GM18511 (cell line): ENCODE measurements at regions not wholly inside any gene's neighbourhood (a gene's known extent, or its start where the extent isn't known, plus 50 kb on each side); places are given as distances from the start of the nearest gene placed in this dataset.

Source experiments
- ATAC-seq: cut with Tn5 transposase; IDR thresholded peaks from one replicate; pipeline ENCODE4 v1.9.1; 2021; ENCODE audit warnings: mild to moderate bottlenecking, moderate library complexity; ENCODE audit not compliant: unreplicated experiment

GRCh38 chr3:194218646-194219453 lies 82.9 kb downstream of the HES1 start:
- no peak for ATAC-seq

- no peak for ATAC-seq
These were observed 84.0 kb downstream of the HES1 start for GRCh38 chr3:194219826-194220410.

- ATAC-seq, result no peak
These were observed 85.0 kb downstream of the HES1 start for GRCh38 chr3:194220901-194221326.

GRCh38 chr3:194221336-194221735 lies 85.4 kb downstream of the HES1 start:
- ATAC-seq, result no peak

GRCh38 chr3:194223951-194224350 lies 88.0 kb downstream of the HES1 start:
- no peak for ATAC-seq

- ATAC-seq, result no peak
These were observed 88.8 kb downstream of the HES1 start for GRCh38 chr3:194224471-194225417.

- ATAC-seq, result no peak
These were observed 89.5 kb downstream of the HES1 start for GRCh38 chr3:194225418-194225812.

- no peak for ATAC-seq
These were observed 90.2 kb downstream of the HES1 start for GRCh38 chr3:194225988-194226663.

GRCh38 chr3:194231929-194232832 lies 96.2 kb downstream of the HES1 start:
- ATAC-seq, result no peak

GRCh38 chr3:194233150-194233549 lies 97.2 kb downstream of the HES1 start:
- ATAC-seq, result no peak

GRCh38 chr3:194235160-194235559 lies 99.2 kb downstream of the HES1 start:
- no peak for ATAC-seq

GRCh38 chr3:194237110-194237509 lies 101.2 kb downstream of the HES1 start:
- no peak for ATAC-seq

GRCh38 chr3:194240766-194241165 lies 104.8 kb downstream of the HES1 start:
- ATAC-seq, result no peak

- ATAC-seq, result no peak
These were observed 107.4 kb downstream of the HES1 start for GRCh38 chr3:194243172-194243837.

- no peak for ATAC-seq
These were observed 107.0 kb downstream of the CPN2 start for GRCh38 chr3:194244167-194244566.

GRCh38 chr3:194245474-194245873 lies 105.7 kb downstream of the CPN2 start:
- no peak for ATAC-seq

- no peak for ATAC-seq
These were observed 105.1 kb downstream of the CPN2 start for GRCh38 chr3:194245975-194246561.

- ATAC-seq, result no peak
These were observed 104.3 kb downstream of the CPN2 start for GRCh38 chr3:194246709-194247349.
